Activated CD8-positive, alpha-beta memory T cell treated with anti-CD3 and anti-CD28 coated beads, Interleukin-2, amount 10 ng/mL, durations not matched to agents 7 days and 5 days (primary cell): ENCODE measurements at regions not wholly inside any gene's neighbourhood (a gene's known extent, or its start where the extent isn't known, plus 50 kb on each side); places are given as distances from the start of the nearest gene placed in this dataset.

Experiments used
- ATAC-seq: fragments of 150-1000 bp; cut with Tn5 transposase; one replicate; pipeline ENCODE4 v1.10.0; 2021; ENCODE audit warnings: moderate library complexity
- CTCF ChIA-PET: fragments of 350-600 bp; sonication (Branson Sonifier 250); formaldehyde crosslinking; loops from one replicate; lab custom pipeline; 2021; ENCODE audit warnings: antibody characterized with exemption; lab: Charles Lee
- DNase-seq: peaks from one replicate; pipeline ENCODE4 v3.0.0-alpha.2; 2020
- H3K27ac Mint-ChIP-seq: one replicate; pipeline ENCODE4 v1.8.0; 2021; ENCODE audit warnings: mild to moderate bottlenecking, mixed read lengths
- H3K27me3 Mint-ChIP-seq: one replicate; pipeline ENCODE4 v1.8.0; 2021; ENCODE audit warnings: mixed read lengths
- H3K36me3 Mint-ChIP-seq: one replicate; pipeline ENCODE4 v1.8.0; 2021; ENCODE audit warnings: mild to moderate bottlenecking, mixed read lengths
- H3K4me1 Mint-ChIP-seq: one replicate; pipeline ENCODE4 v1.8.0; 2021; ENCODE audit warnings: mixed read lengths
- H3K4me3 Mint-ChIP-seq: one replicate; pipeline ENCODE4 v1.8.0; 2021; ENCODE audit warnings: mild to moderate bottlenecking, moderate library complexity, mixed read lengths
- H3K9me3 Mint-ChIP-seq: one replicate; pipeline ENCODE4 v1.8.0; 2022; ENCODE audit warnings: low read depth, mixed read lengths

DNA sequence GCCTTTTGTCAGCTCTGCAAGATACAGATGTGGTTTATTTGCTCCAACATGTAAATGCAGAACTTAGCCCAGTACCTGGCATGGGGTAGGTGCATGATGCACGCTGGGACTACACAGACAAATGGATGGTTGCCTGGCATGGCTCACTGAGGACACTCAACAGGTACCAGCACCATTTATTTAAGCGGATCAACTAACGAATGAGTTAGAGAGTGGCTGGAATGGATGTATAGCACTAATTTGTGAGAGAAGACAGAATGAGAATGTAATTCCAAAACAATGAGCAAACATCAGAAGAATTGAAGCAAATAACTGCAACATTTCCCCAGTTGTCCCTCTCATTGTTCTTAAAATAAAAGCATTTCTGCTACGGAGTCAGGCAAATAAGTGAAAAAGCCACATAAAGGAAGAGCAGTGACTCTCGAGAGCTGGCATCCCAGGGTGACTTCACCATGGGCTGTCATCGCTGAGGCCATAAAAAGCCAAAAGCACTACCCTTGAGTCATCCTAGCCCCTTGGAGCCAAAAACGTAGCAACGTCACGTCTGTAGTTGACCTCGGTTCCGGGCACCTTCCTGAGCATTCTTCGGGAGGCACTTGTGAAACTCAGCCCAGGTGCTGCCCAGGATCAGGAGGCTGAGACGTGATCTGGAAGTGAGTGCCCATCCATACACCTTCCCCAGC is 290.3 kb downstream of the NSG2 start:
- CTCF ChIA-PET = interaction anchor here (1.2 kb wide), 1 partner anchor 11 kb away, joined by 5 read pairs; no protein-coding TSS in a partner anchor
- H3K4me3 Mint-ChIP-seq = no peak overlapping the region
- H3K27me3 Mint-ChIP-seq = peaks cover 13% of the 10 kb centered on the region
- no peaks in the 10 kb centered on the region for H3K36me3 Mint-ChIP-seq
- no peak for ATAC-seq
- H3K4me1 Mint-ChIP-seq = no peaks in the 10 kb centered on the region
- H3K27ac Mint-ChIP-seq = no peak overlapping the region
- no peaks in the 10 kb centered on the region for H3K9me3 Mint-ChIP-seq
- no peak for DNase-seq

DNA sequence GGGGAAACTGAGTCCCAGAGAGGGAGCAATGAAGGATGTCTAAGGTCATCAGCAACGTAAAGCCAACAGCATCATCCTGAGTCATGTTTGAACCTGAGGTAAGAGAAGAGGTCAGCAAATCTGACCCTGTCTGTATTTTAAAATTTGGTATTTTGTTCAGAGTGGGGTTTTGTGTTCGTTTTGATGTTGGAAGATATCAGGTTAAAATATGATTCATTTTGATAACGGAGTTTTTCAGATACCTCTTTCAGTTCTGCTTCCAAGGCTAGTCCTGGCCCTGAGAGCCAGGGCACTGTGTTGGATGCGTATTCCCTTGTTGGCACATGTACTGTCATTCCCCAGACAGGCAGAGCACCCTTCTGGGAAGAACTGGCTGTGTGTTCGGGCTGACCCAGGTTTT is 291.0 kb downstream of the NSG2 start:
- CTCF ChIA-PET = no interaction called here

DNA sequence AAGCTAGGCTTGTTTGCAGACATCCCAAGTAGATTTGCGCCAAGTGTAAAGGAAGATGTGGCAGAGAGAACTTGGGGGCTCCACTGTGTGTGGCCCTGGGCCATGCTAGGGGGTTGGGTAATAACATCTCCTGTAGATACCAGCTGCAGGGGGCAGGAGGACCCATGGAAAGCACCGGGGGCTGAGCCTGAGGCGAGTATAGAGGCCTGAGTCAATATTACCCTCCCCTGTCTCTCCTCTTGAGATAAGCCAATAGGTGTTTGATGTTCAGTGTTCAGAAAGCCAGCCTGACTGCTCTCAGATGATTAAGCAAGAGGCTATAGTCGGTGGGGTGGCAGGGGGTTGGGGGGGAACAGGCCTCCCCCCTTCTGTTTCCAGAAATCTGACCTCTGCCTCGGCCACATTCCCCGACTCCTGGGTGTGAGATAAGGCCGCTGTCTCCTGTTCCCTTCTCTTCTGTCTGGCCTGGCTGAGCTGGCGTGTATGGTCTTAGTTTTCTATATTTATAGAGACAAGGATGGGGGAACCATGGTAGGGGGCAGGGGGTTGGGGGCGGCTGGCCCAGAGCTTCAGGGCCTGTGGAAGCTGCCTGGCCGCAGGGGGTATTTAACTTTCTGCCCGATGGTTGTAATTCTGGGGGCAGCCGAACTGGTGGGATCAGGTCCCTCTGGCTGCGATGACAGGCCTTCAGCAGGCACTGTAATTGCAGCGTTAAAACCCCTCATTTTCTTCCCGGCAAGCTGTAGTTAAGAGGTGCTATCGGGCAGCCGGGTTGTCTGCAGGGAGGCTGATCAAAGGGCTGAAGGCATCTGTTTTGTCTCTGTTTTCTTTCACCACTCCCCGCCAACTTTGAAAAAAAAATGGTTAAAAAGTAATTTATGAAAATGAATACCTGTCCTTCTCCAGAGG is 292.0 kb downstream of the NSG2 start:
- H3K9me3 Mint-ChIP-seq = no peaks in the 10 kb centered on the region
- no peaks in the 10 kb centered on the region for H3K36me3 Mint-ChIP-seq
- CTCF ChIA-PET = no interaction called here
- no peak overlapping the region for H3K4me3 Mint-ChIP-seq
- ATAC-seq (no peak), DNase-seq (no peak)
- peaks cover 13% of the 10 kb centered on the region for H3K27me3 Mint-ChIP-seq
- H3K27ac Mint-ChIP-seq = no peak overlapping the region
- no peaks in the 10 kb centered on the region for H3K4me1 Mint-ChIP-seq

More for the DNA sequence above, 291.0 kb downstream of the NSG2 start:
- Mint-ChIP-seq H3K36me3 (no peaks in the 10 kb centered on the region), H3K4me1 (no peaks in the 10 kb centered on the region), H3K27ac (no peak overlapping the region), H3K9me3 (no peaks in the 10 kb centered on the region), H3K4me3 (no peak overlapping the region), H3K27me3 (peaks cover 13% of the 10 kb centered on the region)
- ATAC-seq (no peak), DNase-seq (no peak)

DNA sequence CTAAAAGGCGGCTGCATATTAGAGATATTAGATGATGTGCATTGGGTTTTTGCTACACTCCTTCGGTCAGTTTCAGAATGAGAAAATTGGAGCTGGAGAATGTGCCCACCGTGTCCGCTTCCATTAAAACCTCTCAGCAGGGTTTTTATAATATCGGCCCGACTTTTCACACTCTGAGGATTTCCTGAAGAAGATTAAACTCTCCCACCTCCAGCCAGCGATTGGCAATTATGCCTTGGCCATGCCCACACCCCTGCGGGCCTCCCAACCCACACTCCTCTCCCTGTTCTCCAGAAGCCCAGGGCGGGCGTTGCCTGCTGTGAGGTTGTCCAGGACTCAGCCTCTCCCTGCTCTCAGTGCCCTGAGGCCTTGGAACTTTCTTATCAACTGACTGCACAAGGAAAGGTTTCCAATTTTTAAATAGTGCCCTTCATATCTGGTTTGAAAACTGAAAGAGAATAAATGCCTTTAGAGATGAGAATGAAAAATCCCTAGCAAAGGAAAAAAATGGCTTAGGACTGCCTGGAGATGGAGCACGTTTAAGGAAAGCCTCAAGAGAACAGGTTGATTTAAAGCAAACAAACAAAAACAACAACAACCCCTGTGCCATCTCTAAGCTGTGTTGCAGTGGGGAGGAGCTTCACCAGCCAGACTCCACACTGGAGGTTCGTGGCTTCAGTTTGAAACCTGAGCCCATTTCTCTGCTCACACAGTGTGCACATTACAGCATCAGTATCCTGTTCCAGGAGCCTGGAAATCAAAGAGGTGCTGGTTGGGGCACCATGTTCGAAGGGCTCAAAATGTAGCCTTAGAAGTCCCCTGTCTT is 292.9 kb downstream of the NSG2 start:
- no peak overlapping the region for H3K4me3 Mint-ChIP-seq
- H3K27me3 Mint-ChIP-seq = peaks cover 13% of the 10 kb centered on the region
- no peak for ATAC-seq
- no peaks in the 10 kb centered on the region for H3K9me3 Mint-ChIP-seq
- no peak overlapping the region for H3K27ac Mint-ChIP-seq
- DNase-seq = no peak
- CTCF ChIA-PET = no interaction called here
- no peaks in the 10 kb centered on the region for H3K4me1 Mint-ChIP-seq
- no peaks in the 10 kb centered on the region for H3K36me3 Mint-ChIP-seq

DNA sequence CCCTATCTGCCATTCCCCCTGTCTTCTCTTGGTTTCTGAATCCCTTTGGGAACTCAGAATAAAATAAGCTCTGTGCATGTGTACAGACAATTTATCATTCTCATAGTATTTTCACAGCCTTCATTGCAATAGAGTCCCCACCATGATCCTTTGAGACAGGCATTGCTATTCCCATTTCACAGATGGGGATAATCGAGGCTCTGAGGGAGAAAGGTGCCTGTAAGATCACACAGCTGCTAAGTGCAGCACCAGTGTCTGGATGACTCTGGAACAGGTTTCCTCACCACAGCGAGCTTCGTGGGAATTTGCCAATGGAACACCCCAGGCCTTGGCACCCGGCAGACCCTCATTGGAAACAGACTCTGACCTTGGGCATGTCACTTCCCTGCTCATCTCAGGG is 293.6 kb downstream of the NSG2 start:
- Mint-ChIP-seq H3K27me3 (peaks cover 13% of the 10 kb centered on the region), H3K27ac (no peak overlapping the region), H3K4me3 (no peak overlapping the region), H3K4me1 (no peaks in the 10 kb centered on the region), H3K9me3 (no peaks in the 10 kb centered on the region), H3K36me3 (no peaks in the 10 kb centered on the region)
- ATAC-seq (no peak), DNase-seq (no peak)
- CTCF ChIA-PET = no interaction called here

DNA sequence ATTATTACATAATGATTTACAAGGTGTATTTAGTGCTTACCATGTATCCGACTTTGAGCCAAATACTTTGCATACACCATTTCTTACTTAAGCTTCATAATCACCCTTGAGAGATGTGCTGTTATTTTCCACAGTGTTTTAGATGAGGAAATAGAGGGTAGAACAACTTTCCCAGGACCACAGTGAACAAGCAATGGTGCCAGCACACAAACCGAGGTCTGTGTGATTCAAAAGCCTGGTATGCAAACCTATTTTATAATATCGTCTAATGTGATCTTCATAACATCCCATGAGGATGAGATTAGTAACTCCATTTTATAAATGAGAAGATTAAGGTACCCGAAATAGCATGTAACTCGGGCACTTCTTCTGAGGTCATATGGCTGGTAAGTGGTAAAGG is 294.7 kb downstream of the NSG2 start:
- H3K27me3 Mint-ChIP-seq = peaks cover 13% of the 10 kb centered on the region
- no peaks in the 10 kb centered on the region for H3K4me1 Mint-ChIP-seq
- no peak for ATAC-seq
- no peaks in the 10 kb centered on the region for H3K9me3 Mint-ChIP-seq
- DNase-seq = no peak
- CTCF ChIA-PET = no interaction called here
- no peak overlapping the region for H3K4me3 Mint-ChIP-seq
- H3K36me3 Mint-ChIP-seq = no peaks in the 10 kb centered on the region
- no peak overlapping the region for H3K27ac Mint-ChIP-seq

DNA sequence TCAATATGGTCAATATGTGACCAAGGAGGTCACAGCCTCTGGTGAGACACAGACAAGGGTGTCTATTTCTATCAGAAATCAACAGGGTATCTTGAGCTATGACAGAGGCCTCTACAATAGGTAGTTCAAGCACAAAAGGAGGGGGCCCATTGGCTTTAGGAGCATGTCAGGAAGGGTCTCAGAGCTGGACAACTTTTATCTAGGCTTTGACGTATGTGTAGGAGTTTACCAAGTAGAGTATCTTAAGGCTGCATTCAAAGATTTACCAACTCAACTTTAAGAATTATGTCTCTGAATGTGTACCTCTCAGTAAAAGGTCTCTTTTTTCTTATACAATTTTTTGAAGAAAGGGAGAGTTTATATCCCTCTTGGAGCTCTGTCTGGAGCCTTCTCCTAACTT is 297.2 kb downstream of the NSG2 start:
- Mint-ChIP-seq H3K27me3 (peaks cover 12% of the 10 kb centered on the region), H3K27ac (no peak overlapping the region), H3K4me3 (no peak overlapping the region), H3K4me1 (no peaks in the 10 kb centered on the region), H3K36me3 (no peaks in the 10 kb centered on the region), H3K9me3 (peaks cover 3% of the 10 kb centered on the region)
- DNase-seq (no peak), ATAC-seq (no peak)
- CTCF ChIA-PET = no interaction called here

DNA sequence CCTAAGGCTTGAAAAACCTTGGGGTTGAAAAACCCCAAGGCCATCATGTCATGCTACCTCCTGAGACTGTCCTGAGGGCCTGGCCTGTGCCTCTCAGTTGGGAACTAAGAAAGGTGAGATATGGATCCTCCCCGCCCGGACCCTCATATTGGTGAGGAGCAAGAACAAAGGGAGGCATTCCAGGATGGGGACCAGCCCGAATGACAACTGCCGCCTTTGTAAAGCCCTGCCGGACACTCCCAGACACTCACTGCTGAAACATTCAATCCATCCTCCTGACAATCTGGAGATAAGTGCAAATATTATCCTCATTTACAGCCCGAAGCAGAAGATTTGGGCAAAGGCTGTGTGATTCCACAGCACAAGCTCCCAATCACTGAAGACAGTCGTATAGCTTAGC is 298.3 kb downstream of the NSG2 start:
- H3K4me3 Mint-ChIP-seq = no peak overlapping the region
- CTCF ChIA-PET = no interaction called here
- ATAC-seq = no peak
- peaks cover 3% of the 10 kb centered on the region for H3K9me3 Mint-ChIP-seq
- H3K27ac Mint-ChIP-seq = no peak overlapping the region
- no peaks in the 10 kb centered on the region for H3K4me1 Mint-ChIP-seq
- no peaks in the 10 kb centered on the region for H3K36me3 Mint-ChIP-seq
- no peak for DNase-seq
- peaks cover 2% of the 10 kb centered on the region for H3K27me3 Mint-ChIP-seq

DNA sequence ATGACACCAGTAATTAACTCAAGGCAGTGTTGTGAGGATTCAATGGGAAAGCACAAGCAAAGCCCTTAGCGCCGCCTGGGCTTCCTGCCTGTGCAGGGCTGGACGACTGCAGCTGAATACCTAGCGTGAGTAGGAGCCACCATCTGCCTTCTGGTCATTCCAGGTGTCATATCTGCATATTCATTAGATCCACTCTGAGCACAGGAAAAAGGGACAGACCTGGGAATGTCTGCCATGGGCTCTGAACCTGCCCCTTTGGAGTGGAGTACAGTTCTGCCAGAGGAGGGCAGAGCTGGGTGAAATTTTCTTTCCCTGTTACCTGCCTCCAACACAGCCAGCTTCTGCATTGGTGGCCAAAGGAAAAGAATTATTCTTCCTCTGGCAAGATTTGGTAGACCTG is 298.8 kb downstream of the NSG2 start:
- ATAC-seq (no peak), DNase-seq (no peak)
- CTCF ChIA-PET = no interaction called here
- H3K4me1 Mint-ChIP-seq = no peaks in the 10 kb centered on the region
- H3K4me3 Mint-ChIP-seq = no peak overlapping the region
- H3K27ac Mint-ChIP-seq = no peak overlapping the region
- H3K36me3 Mint-ChIP-seq = no peaks in the 10 kb centered on the region
- no peaks in the 10 kb centered on the region for H3K27me3 Mint-ChIP-seq
- peaks cover 3% of the 10 kb centered on the region for H3K9me3 Mint-ChIP-seq

DNA sequence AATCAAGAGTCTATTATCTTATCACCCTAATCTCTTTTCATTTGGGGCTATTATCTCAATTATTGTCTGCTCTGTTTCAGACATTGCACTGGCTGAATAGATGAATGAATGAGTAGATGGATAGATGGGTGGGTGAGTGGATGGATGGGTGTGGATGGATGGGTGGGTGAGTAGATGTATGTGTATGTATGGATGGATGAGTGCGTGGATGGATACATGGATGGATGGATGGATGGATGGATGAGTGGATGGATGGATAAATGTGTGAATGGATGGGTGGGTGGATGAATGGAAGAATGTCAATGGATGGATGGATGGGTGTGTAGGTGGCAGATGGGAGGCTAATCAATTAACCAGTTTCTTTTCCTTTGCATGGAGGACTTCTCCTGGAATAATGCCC is 301.7 kb downstream of the NSG2 start:
- H3K27me3 Mint-ChIP-seq = no peaks in the 10 kb centered on the region
- H3K36me3 Mint-ChIP-seq = no peaks in the 10 kb centered on the region
- CTCF ChIA-PET = no interaction called here
- ATAC-seq (no peak), DNase-seq (no peak)
- no peak overlapping the region for H3K4me3 Mint-ChIP-seq
- H3K9me3 Mint-ChIP-seq = peaks cover 3% of the 10 kb centered on the region
- no peaks in the 10 kb centered on the region for H3K4me1 Mint-ChIP-seq
- H3K27ac Mint-ChIP-seq = no peak overlapping the region

DNA sequence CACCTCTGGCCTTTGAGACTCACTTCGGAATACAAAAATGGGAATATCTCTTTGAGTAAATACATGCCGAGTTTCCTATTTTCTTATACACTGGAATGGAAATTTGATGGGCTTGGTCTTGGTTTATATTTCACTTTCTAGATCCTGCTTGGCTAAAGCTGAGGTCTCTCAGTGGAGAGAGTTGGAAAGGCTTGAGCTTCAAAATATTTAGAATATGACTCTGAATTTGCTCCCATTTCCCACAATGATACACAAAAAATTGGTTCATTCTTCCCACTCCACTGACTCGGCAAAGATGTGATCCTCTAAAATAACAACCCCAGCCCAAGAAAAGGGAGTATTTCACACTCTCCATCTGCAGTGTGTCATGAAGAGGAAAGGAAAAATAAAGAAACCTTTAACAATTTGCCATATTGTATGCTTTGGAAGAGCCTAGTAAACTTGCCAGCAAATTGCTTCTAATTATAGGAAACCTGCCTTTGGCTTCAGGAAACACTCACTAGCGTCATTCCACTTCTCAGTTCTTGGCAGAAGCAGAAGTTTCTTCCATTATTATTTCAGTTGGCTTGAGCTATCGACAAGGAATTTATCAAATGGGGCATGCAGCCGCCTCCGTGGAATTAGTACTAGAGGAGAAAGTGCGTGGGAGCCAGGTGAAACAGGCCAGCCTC is 302.9 kb downstream of the NSG2 start:
- CTCF ChIA-PET = no interaction called here
- H3K4me3 Mint-ChIP-seq = no peak overlapping the region
- no peaks in the 10 kb centered on the region for H3K4me1 Mint-ChIP-seq

DNA sequence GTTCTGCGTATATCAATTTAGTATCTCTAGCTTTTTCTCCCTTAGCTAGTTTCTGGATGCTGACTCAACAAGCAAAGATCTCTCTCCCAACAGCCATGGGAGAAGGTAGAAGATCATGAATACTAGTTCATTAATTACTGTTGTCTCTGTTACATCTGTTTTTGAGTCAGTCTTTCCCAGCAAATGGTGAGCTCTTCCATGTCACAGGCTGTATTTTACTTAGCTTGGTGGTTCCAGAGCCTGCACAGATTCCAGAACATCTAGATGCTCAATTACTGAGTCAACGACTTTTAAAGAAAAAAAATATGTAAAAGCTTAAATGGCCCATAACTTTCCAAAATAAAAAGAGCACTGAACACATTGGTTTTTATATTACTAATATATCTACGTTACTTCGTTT is 307.2 kb downstream of the NSG2 start:
- CTCF ChIA-PET = no interaction called here
- Mint-ChIP-seq H3K4me3 (no peak overlapping the region), H3K4me1 (no peaks in the 10 kb centered on the region), H3K27me3 (no peaks in the 10 kb centered on the region), H3K36me3 (no peaks in the 10 kb centered on the region), H3K27ac (no peak overlapping the region), H3K9me3 (peaks cover 4% of the 10 kb centered on the region)
- no peak for ATAC-seq
- DNase-seq = no peak

More for the DNA sequence above, 302.9 kb downstream of the NSG2 start:
- Mint-ChIP-seq H3K36me3 (no peaks in the 10 kb centered on the region), H3K27ac (no peak overlapping the region), H3K27me3 (no peaks in the 10 kb centered on the region), H3K9me3 (peaks cover 3% of the 10 kb centered on the region)
- no peak for ATAC-seq
- DNase-seq = no peak

DNA sequence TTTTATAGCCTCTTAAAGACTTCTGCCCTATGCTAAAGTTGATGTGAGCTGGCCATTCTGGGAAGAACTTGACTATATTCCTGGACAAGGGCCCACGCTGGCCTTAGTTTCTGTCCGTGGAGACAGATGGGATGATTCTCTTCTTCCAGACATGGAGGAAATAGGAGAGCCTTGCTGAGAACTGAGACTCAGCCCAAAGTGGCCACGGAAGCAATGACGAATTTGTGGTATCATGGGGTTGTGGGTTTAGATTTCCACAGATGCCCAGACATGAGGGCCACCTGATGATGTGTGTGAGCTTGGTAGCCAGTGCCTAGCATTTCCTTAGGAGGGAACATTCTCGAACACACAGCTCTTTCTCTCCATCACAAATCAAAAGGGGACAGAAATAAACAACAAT is 309.1 kb downstream of the NSG2 start:
- H3K4me3 Mint-ChIP-seq = no peak overlapping the region

More for the DNA sequence above, 309.1 kb downstream of the NSG2 start:
- CTCF ChIA-PET = no interaction called here
- H3K27me3 Mint-ChIP-seq = no peaks in the 10 kb centered on the region
- no peak overlapping the region for H3K27ac Mint-ChIP-seq
- H3K36me3 Mint-ChIP-seq = no peaks in the 10 kb centered on the region
- ATAC-seq (no peak), DNase-seq (no peak)
- H3K9me3 Mint-ChIP-seq = peaks cover 5% of the 10 kb centered on the region
- no peaks in the 10 kb centered on the region for H3K4me1 Mint-ChIP-seq
